Gastrocnemius medialis (tissue), 4 donors: ENCODE measurements at regions not wholly inside any gene's neighbourhood (a gene's known extent, or its start where the extent isn't known, plus 50 kb on each side); places are given as distances from the start of the nearest gene placed in this dataset.

Experiments
- CTCF ChIP-seq, 5 experiments: fragments of 450-650 bp in 3 of 5; fragments of 200-600 bp in 2 of 5; sonication (generic) in 2 of 5; IDR thresholded peaks in 4 of 5; conservative IDR thresholded peaks in 1 of 5; 1 replicate in 4 of 5; 2 replicates in 1 of 5; pipeline ENCODE4 v1.5.1; 2016 to 2019; ENCODE audit warnings: antibody characterized with exemption in 5 of 5, mild to moderate bottlenecking in 3 of 5, moderate library complexity in 3 of 5
- POLR2A ChIP-seq, 2 donors: fragments of 450-650 bp; IDR thresholded peaks; one replicate each; pipeline ENCODE4 v1.6.1; 2017; ENCODE audit warnings: antibody characterized with exemption in 2 of 2, mild to moderate bottlenecking in 2 of 2, moderate library complexity in 2 of 2

DNA sequence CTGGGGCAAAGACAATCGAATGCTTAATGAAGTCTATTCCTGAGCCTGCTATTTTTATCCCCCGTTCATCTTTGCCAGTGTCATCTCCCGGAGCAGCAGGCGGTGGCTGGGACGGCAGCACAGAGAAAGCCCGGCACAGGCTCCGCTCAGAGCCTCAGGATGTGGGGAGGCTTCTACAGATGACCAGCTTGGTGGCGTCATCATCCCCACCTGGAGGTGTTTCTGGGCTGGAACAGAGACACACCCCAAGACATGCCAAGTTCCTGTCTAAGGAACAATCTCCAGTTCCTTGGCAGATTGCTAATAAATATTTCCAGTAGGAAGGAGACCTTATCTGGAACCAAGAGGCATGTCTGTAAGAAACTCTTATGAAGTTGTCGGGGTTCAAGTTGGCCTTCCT, 552.4 kb upstream of the MGMT start:
- peak in 1 of 2 donors; percentile 15 for TF ChIP-seq POLR2A (IDR thresholded peaks at IDR 0.05)
- no peak for TF ChIP-seq CTCF (IDR thresholded peaks at IDR 0.05 in 4 of 5, conservative IDR thresholded peaks at IDR 0.05 in 1 of 5)
